ENCODE measurements at regions not wholly inside any gene's neighbourhood (a gene's known extent, or its start where the extent isn't known, plus 50 kb on each side); places are given as distances from the start of the nearest gene placed in this dataset.

GRCh38 chr7:17493446-17493845, 195.0 kb downstream of the AHR start (continued):
- TF ChIP-seq RCOR2 (CRISPR knock-in tag; IDR thresholded peaks at IDR 0.05) (no peak), ZBTB21 (CRISPR knock-in tag; IDR thresholded peaks at IDR 0.05) (no peak), ZNF230 (CRISPR knock-in tag; IDR thresholded peaks at IDR 0.05) (no peak), FOXM1 (CRISPR knock-in tag; IDR thresholded peaks at IDR 0.05) (no peak), SOX13 (IDR thresholded peaks at IDR 0.05) (no peak), SOX13 (CRISPR knock-in tag; conservative IDR thresholded peaks at IDR 0.05 in 1 of 2, IDR thresholded peaks at IDR 0.05 in 1 of 2) (no peak), MATR3 (CRISPR knock-in tag; IDR thresholded peaks at IDR 0.05) (no peak), PREB (CRISPR knock-in tag; IDR thresholded peaks at IDR 0.05) (no peak), ZNF777 (CRISPR knock-in tag; IDR thresholded peaks at IDR 0.05) (no peak), NFRKB (IDR thresholded peaks at IDR 0.05) (no peak), ZNF558 (CRISPR knock-in tag; IDR thresholded peaks at IDR 0.05; ENCODE audit: borderline replicate concordance) (no peak), NBN (conservative IDR thresholded peaks at IDR 0.05) (no peak)

- Histone ChIP-seq H3K4me2 (ENCODE audit: low read depth, low read length) (no peak overlapping the region), H3K27me3 (ENCODE audit: control insufficient read depth in 1 of 2, insufficient read depth in 2 of 2, low read length in 2 of 2) (no peaks in the 10 kb centered on the region; a peak in 1 of 5 replicates), H4K20me1 (ENCODE audit: insufficient read depth, low read length) (no peaks in the 10 kb centered on the region), H3K4me3 (replicated peaks in 1 of 3; ENCODE audit: insufficient read depth in 1 of 3, low read depth in 2 of 3, low read length in 3 of 3) (no peak overlapping the region), H3K4me1 (ENCODE audit: insufficient read depth, low read length) (peaks cover 24% of the 10 kb centered on the region), H3K36me3 (replicated peaks in 1 of 2; ENCODE audit: control insufficient read depth in 1 of 2, insufficient read depth in 2 of 2, low read length in 2 of 2) (no peaks in the 10 kb centered on the region), H3K9me3 (ENCODE audit: low read length) (no peaks in the 10 kb centered on the region), H3K27ac (ENCODE audit: extremely low read length, insufficient read depth, low read length) (no peak overlapping the region), H3K79me2 (ENCODE audit: insufficient read depth, low read length) (no peaks in the 10 kb centered on the region), H2AFZ (ENCODE audit: low read length) (no peak overlapping the region), H3K9ac (ENCODE audit: insufficient read depth, low read depth, low read length) (no peak overlapping the region)
- DNase-seq (ENCODE audit: low spot score) (no peak), ATAC-seq (no peak), FAIRE-seq (no peak)
- ChIA-PET POLR2A (no interaction called here), CTCF (ENCODE audit: low intra/inter-chr PET ratio, low total read pairs) (no interaction called here)
- no peak for TF ChIP-seq HNRNPUL1 (IDR thresholded peaks at IDR 0.05; ENCODE audit: low read depth, low read length)
- TF ChIP-seq SIX4 (CRISPR knock-in tag; IDR thresholded peaks at IDR 0.05) = no peak
- TF ChIP-seq TEF (CRISPR knock-in tag; IDR thresholded peaks at IDR 0.05) = no peak
- intact Hi-C loops (cut with micrococcal nuclease; ENCODE audit: unreplicated experiment) = no loop called here
- in situ Hi-C loops (cut with HindIII; ENCODE audit: extremely low pct_ligation_motif_present, low pct_unique_long_range_greater_than_20kb) = no loop called here
- no TSS peak for BruUV-seq (replicated peaks)
- WGBS (ENCODE audit: low lambda C conversion rate) = 65% methylated on average over 2 of the region's 2 CpGs
These were observed 197.4 kb downstream of the AHR start for GRCh38 chr7:17495655-17496394.

Measured in HepG2 (cell line).